Skeletal muscle satellite cell (primary cell): ENCODE measurements at regions not wholly inside any gene's neighbourhood (a gene's known extent, or its start where the extent isn't known, plus 50 kb on each side); places are given as distances from the start of the nearest gene placed in this dataset.

Experiments
- H3K27me3 ChIP-seq: 2 replicates; pipeline ENCODE4 v1.7.0; 2013; ENCODE audit warnings: low read length; ENCODE audit not compliant: control insufficient read depth, insufficient read depth
- H3K36me3 ChIP-seq: 2 replicates; pipeline ENCODE4 v1.7.0; 2013; ENCODE audit warnings: mild to moderate bottlenecking, control low read depth, low read length; ENCODE audit not compliant: insufficient read depth
- H3K4me1 ChIP-seq: 2 replicates; pipeline ENCODE4 v1.7.0; 2013; ENCODE audit warnings: low read length; ENCODE audit not compliant: control insufficient read depth, insufficient read depth
- H3K4me2 ChIP-seq: 2 replicates; pipeline ENCODE4 v1.7.0; 2013; ENCODE audit warnings: mild to moderate bottlenecking, low read length
- H3K4me3 ChIP-seq: 2 replicates; pipeline ENCODE4 v1.7.0; 2013; ENCODE audit warnings: low read length
- H3K9ac ChIP-seq: 2 replicates; pipeline ENCODE4 v1.7.0; 2013; ENCODE audit warnings: mild to moderate bottlenecking, low read depth, low read length, moderate library complexity
- H3K9me3 ChIP-seq: replicated peaks from 2 replicates; pipeline ENCODE4 v1.7.0; 2013; ENCODE audit warnings: mild to moderate bottlenecking, control low read depth, low read length

GRCh38 chr5:51002368-51002767 is 335.9 kb downstream of the PARP8 start:
- no peaks in the 10 kb centered on the region for H3K36me3 ChIP-seq
- H3K4me2 ChIP-seq = no peak overlapping the region
- no peaks in the 10 kb centered on the region for H3K9me3 ChIP-seq
- H3K4me3 ChIP-seq = no peak overlapping the region
- no peaks in the 10 kb centered on the region for H3K4me1 ChIP-seq
- H3K9ac ChIP-seq = no peak overlapping the region
- no peaks in the 10 kb centered on the region for H3K27me3 ChIP-seq

GRCh38 chr5:51013036-51013435 is 346.6 kb downstream of the PARP8 start:
- Histone ChIP-seq H3K4me1 (no peaks in the 10 kb centered on the region), H3K9ac (no peak overlapping the region), H3K4me2 (no peak overlapping the region), H3K9me3 (no peaks in the 10 kb centered on the region), H3K36me3 (no peaks in the 10 kb centered on the region), H3K4me3 (no peak overlapping the region), H3K27me3 (no peaks in the 10 kb centered on the region)

GRCh38 chr5:51018423-51018822 is 352.0 kb downstream of the PARP8 start:
- no peaks in the 10 kb centered on the region for H3K9me3 ChIP-seq
- H3K9ac ChIP-seq = no peak overlapping the region
- no peaks in the 10 kb centered on the region for H3K36me3 ChIP-seq
- H3K4me3 ChIP-seq = no peak overlapping the region
- no peak overlapping the region for H3K4me2 ChIP-seq
- H3K27me3 ChIP-seq = no peaks in the 10 kb centered on the region
- no peaks in the 10 kb centered on the region for H3K4me1 ChIP-seq

GRCh38 chr5:51024263-51024662 is 357.8 kb downstream of the PARP8 start:
- Histone ChIP-seq H3K4me2 (no peak overlapping the region), H3K4me3 (no peak overlapping the region), H3K9me3 (no peaks in the 10 kb centered on the region), H3K9ac (no peak overlapping the region), H3K27me3 (no peaks in the 10 kb centered on the region), H3K36me3 (no peaks in the 10 kb centered on the region), H3K4me1 (no peaks in the 10 kb centered on the region)

GRCh38 chr5:51027271-51027670 is 356.0 kb upstream of the ISL1 start:
- H3K36me3 ChIP-seq = no peaks in the 10 kb centered on the region
- H3K27me3 ChIP-seq = no peaks in the 10 kb centered on the region
- no peak overlapping the region for H3K4me3 ChIP-seq
- no peak overlapping the region for H3K9ac ChIP-seq
- no peaks in the 10 kb centered on the region for H3K4me1 ChIP-seq
- H3K4me2 ChIP-seq = no peak overlapping the region
- no peaks in the 10 kb centered on the region for H3K9me3 ChIP-seq

- Histone ChIP-seq H3K27me3 (no peaks in the 10 kb centered on the region), H3K9ac (no peak overlapping the region), H3K4me3 (no peak overlapping the region), H3K4me2 (no peak overlapping the region), H3K4me1 (no peaks in the 10 kb centered on the region), H3K36me3 (no peaks in the 10 kb centered on the region), H3K9me3 (no peaks in the 10 kb centered on the region)
Observed at GRCh38 chr5:51028394-51028793, 354.9 kb upstream of the ISL1 start.

- H3K36me3 ChIP-seq = no peaks in the 10 kb centered on the region
- no peak overlapping the region for H3K9ac ChIP-seq
- no peaks in the 10 kb centered on the region for H3K4me1 ChIP-seq
- H3K27me3 ChIP-seq = no peaks in the 10 kb centered on the region
- H3K4me2 ChIP-seq = no peak overlapping the region
- H3K4me3 ChIP-seq = no peak overlapping the region
- H3K9me3 ChIP-seq = no peaks in the 10 kb centered on the region
Observed at GRCh38 chr5:51033215-51033614, 350.0 kb upstream of the ISL1 start.

GRCh38 chr5:51034222-51034901 is 348.9 kb upstream of the ISL1 start:
- Histone ChIP-seq H3K4me1 (no peaks in the 10 kb centered on the region), H3K9ac (no peak overlapping the region), H3K4me2 (no peak overlapping the region), H3K36me3 (no peaks in the 10 kb centered on the region), H3K4me3 (no peak overlapping the region), H3K9me3 (no peaks in the 10 kb centered on the region), H3K27me3 (no peaks in the 10 kb centered on the region)

- H3K4me1 ChIP-seq = no peaks in the 10 kb centered on the region
- no peak overlapping the region for H3K4me3 ChIP-seq
- no peaks in the 10 kb centered on the region for H3K27me3 ChIP-seq
- no peak overlapping the region for H3K9ac ChIP-seq
- H3K9me3 ChIP-seq = no peaks in the 10 kb centered on the region
- no peaks in the 10 kb centered on the region for H3K36me3 ChIP-seq
- no peak overlapping the region for H3K4me2 ChIP-seq
Observed at GRCh38 chr5:51039424-51040329, 343.6 kb upstream of the ISL1 start.

GRCh38 chr5:51043745-51044144 is 339.5 kb upstream of the ISL1 start:
- H3K36me3 ChIP-seq = no peaks in the 10 kb centered on the region
- no peaks in the 10 kb centered on the region for H3K27me3 ChIP-seq
- no peak overlapping the region for H3K4me2 ChIP-seq
- H3K4me3 ChIP-seq = no peak overlapping the region
- no peaks in the 10 kb centered on the region for H3K9me3 ChIP-seq
- no peak overlapping the region for H3K9ac ChIP-seq
- H3K4me1 ChIP-seq = no peaks in the 10 kb centered on the region

GRCh38 chr5:51047369-51047768 is 335.9 kb upstream of the ISL1 start:
- Histone ChIP-seq H3K4me2 (no peak overlapping the region), H3K4me1 (no peaks in the 10 kb centered on the region), H3K36me3 (no peaks in the 10 kb centered on the region), H3K4me3 (no peak overlapping the region), H3K9me3 (no peaks in the 10 kb centered on the region), H3K9ac (no peak overlapping the region), H3K27me3 (no peaks in the 10 kb centered on the region)

GRCh38 chr5:51053361-51053760 is 329.9 kb upstream of the ISL1 start:
- no peaks in the 10 kb centered on the region for H3K27me3 ChIP-seq
- no peak overlapping the region for H3K4me2 ChIP-seq
- no peaks in the 10 kb centered on the region for H3K36me3 ChIP-seq
- no peaks in the 10 kb centered on the region for H3K4me1 ChIP-seq
- no peaks in the 10 kb centered on the region for H3K9me3 ChIP-seq
- no peak overlapping the region for H3K9ac ChIP-seq
- no peak overlapping the region for H3K4me3 ChIP-seq
